AG20443 (cell line): ENCODE measurements at regions not wholly inside any gene's neighbourhood (a gene's known extent, or its start where the extent isn't known, plus 50 kb on each side); places are given as distances from the start of the nearest gene placed in this dataset.
"Not testable (repeated sequence)": the region's sequence is repeated elsewhere in the genome, so short reads cannot be mapped to it uniquely, and the experiment has no call there.

ENCODE experiments used
- DNase-seq: peaks from one replicate; pipeline ENCODE4 v3.0.0; 2012; ENCODE audit warnings: low spot score, mixed read lengths

- DNase-seq, result no peak
Measured at GRCh38 chr14:41072776-41073175, 533.9 kb upstream of the LRFN5 start.

GRCh38 chr14:41071351-41071750 lies 535.3 kb upstream of the LRFN5 start:
- no peak for DNase-seq

- no peak for DNase-seq
Measured at GRCh38 chr14:41062826-41063225, 543.9 kb upstream of the LRFN5 start.

GRCh38 chr14:41055589-41055988 lies 551.1 kb upstream of the LRFN5 start:
- DNase-seq, result no peak

- no peak for DNase-seq
Measured at GRCh38 chr14:41051801-41052200, 554.9 kb upstream of the LRFN5 start.

- DNase-seq, result no peak
Measured at GRCh38 chr14:41047763-41048162, 558.9 kb upstream of the LRFN5 start.

GRCh38 chr14:41037388-41037787 lies 569.3 kb upstream of the LRFN5 start:
- DNase-seq, result no peak

- DNase-seq, result no peak
Measured at GRCh38 chr14:41034969-41035368, 571.7 kb upstream of the LRFN5 start.

- no peak for DNase-seq
Measured at GRCh38 chr14:41022932-41023331, 583.7 kb upstream of the LRFN5 start.

GRCh38 chr14:41016213-41016612 lies 590.5 kb upstream of the LRFN5 start:
- DNase-seq, result no peak

- DNase-seq, result no peak
Measured at GRCh38 chr14:41000350-41000749, 606.3 kb upstream of the LRFN5 start.

- DNase-seq, result no peak
Measured at GRCh38 chr14:40989260-40989659, 617.4 kb upstream of the LRFN5 start.

- DNase-seq, result no peak
Measured at GRCh38 chr14:40987481-40987880, 619.2 kb upstream of the LRFN5 start.

- no peak for DNase-seq
Measured at GRCh38 chr14:40986655-40987054, 620.0 kb upstream of the LRFN5 start.

- no peak for DNase-seq
Measured at GRCh38 chr14:40985584-40985983, 621.1 kb upstream of the LRFN5 start.

- DNase-seq, result no peak
Measured at GRCh38 chr14:40983604-40984003, 623.1 kb upstream of the LRFN5 start.

- no peak for DNase-seq
Measured at GRCh38 chr14:40981247-40981646, 625.4 kb upstream of the LRFN5 start.

- DNase-seq, result not testable (repeated sequence)
Measured at GRCh38 chr14:40960257-40960656, 646.4 kb upstream of the LRFN5 start.

- DNase-seq, result no peak
Measured at GRCh38 chr14:40955131-40955505, 651.6 kb upstream of the LRFN5 start.

GRCh38 chr14:40954448-40955130 lies 652.1 kb upstream of the LRFN5 start:
- not testable (repeated sequence) for DNase-seq

- DNase-seq, result no peak
Measured at GRCh38 chr14:40944521-40944920, 662.2 kb upstream of the LRFN5 start.

- no peak for DNase-seq
Measured at GRCh38 chr14:40936861-40937260, 669.8 kb upstream of the LRFN5 start.

GRCh38 chr14:40920380-40920779 lies 686.3 kb upstream of the LRFN5 start:
- DNase-seq, result no peak

- no peak for DNase-seq
Measured at GRCh38 chr14:40911141-40911540, 695.5 kb upstream of the LRFN5 start.

GRCh38 chr14:40909906-40910305 lies 696.8 kb upstream of the LRFN5 start:
- no peak for DNase-seq
